ENCODE measurements at regions not wholly inside any gene's neighbourhood (a gene's known extent, or its start where the extent isn't known, plus 50 kb on each side); places are given as distances from the start of the nearest gene placed in this dataset.

- Histone ChIP-seq H3K4me3 (ENCODE audit: severe bottlenecking) (no peak overlapping the region), H3K9me3 (ENCODE audit: severe bottlenecking) (no peaks in the 10 kb centered on the region), H3K4me1 (ENCODE audit: insufficient read depth, poor library complexity, severe bottlenecking) (peaks cover 18% of the 10 kb centered on the region), H3K36me3 (ENCODE audit: low read depth) (no peaks in the 10 kb centered on the region), H3K27ac (ENCODE audit: poor library complexity, severe bottlenecking) (no peak overlapping the region), H3K27me3 (ENCODE audit: insufficient read depth, poor library complexity, severe bottlenecking) (no peaks in the 10 kb centered on the region)
- no peak for TF ChIP-seq CTCF (IDR thresholded peaks at IDR 0.05; ENCODE audit: poor library complexity, severe bottlenecking)
- DNase-seq (ENCODE audit: low spot score), result no peak
- ATAC-seq (ENCODE audit: low read depth), result no peak
These were observed 111.8 kb downstream of the SLC25A47 start for GRCh38 chr14:100434911-100435438.

GRCh38 chr14:100435459-100435858, 112.3 kb downstream of the SLC25A47 start:
- Histone ChIP-seq H3K4me1 (ENCODE audit: insufficient read depth, poor library complexity, severe bottlenecking) (peaks cover 22% of the 10 kb centered on the region), H3K27me3 (ENCODE audit: insufficient read depth, poor library complexity, severe bottlenecking) (no peaks in the 10 kb centered on the region), H3K36me3 (ENCODE audit: low read depth) (no peaks in the 10 kb centered on the region), H3K27ac (ENCODE audit: poor library complexity, severe bottlenecking) (no peak overlapping the region), H3K4me3 (ENCODE audit: severe bottlenecking) (no peak overlapping the region), H3K9me3 (ENCODE audit: severe bottlenecking) (no peaks in the 10 kb centered on the region)
- DNase-seq (ENCODE audit: low spot score), result no peak
- TF ChIP-seq CTCF (IDR thresholded peaks at IDR 0.05; ENCODE audit: poor library complexity, severe bottlenecking), result no peak
- no peak for ATAC-seq (ENCODE audit: low read depth)

GRCh38 chr14:100436745-100437406, 113.7 kb downstream of the SLC25A47 start:
- no peaks in the 10 kb centered on the region for H3K9me3 ChIP-seq (ENCODE audit: severe bottlenecking)
- H3K36me3 ChIP-seq (ENCODE audit: low read depth), result no peaks in the 10 kb centered on the region
- H3K4me3 ChIP-seq (ENCODE audit: severe bottlenecking), result no peak overlapping the region
- DNase-seq (ENCODE audit: low spot score), result no peak
- no peak for ATAC-seq (ENCODE audit: low read depth)
- H3K4me1 ChIP-seq (ENCODE audit: insufficient read depth, poor library complexity, severe bottlenecking), result peaks cover 30% of the 10 kb centered on the region
- no peak for TF ChIP-seq CTCF (IDR thresholded peaks at IDR 0.05; ENCODE audit: poor library complexity, severe bottlenecking)
- no peak overlapping the region for H3K27ac ChIP-seq (ENCODE audit: poor library complexity, severe bottlenecking)
- no peaks in the 10 kb centered on the region for H3K27me3 ChIP-seq (ENCODE audit: insufficient read depth, poor library complexity, severe bottlenecking)

GRCh38 chr14:100438271-100438670, 115.1 kb downstream of the SLC25A47 start:
- H3K4me1 ChIP-seq (ENCODE audit: insufficient read depth, poor library complexity, severe bottlenecking), result peaks cover 31% of the 10 kb centered on the region
- no peak for TF ChIP-seq CTCF (IDR thresholded peaks at IDR 0.05; ENCODE audit: poor library complexity, severe bottlenecking)
- peak overlapping the region; percentile 93 for H3K27ac ChIP-seq (ENCODE audit: poor library complexity, severe bottlenecking)
- ATAC-seq (ENCODE audit: low read depth) (no peak), DNase-seq (ENCODE audit: low spot score) (no peak)
- no peaks in the 10 kb centered on the region for H3K36me3 ChIP-seq (ENCODE audit: low read depth)
- H3K4me3 ChIP-seq (ENCODE audit: severe bottlenecking), result no peak overlapping the region
- H3K9me3 ChIP-seq (ENCODE audit: severe bottlenecking), result no peaks in the 10 kb centered on the region
- H3K27me3 ChIP-seq (ENCODE audit: insufficient read depth, poor library complexity, severe bottlenecking), result no peaks in the 10 kb centered on the region
